Right lobe of liver (tissue), 6 donors: ENCODE measurements at regions not wholly inside any gene's neighbourhood (a gene's known extent, or its start where the extent isn't known, plus 50 kb on each side); places are given as distances from the start of the nearest gene placed in this dataset.

Experiments used
- ATAC-seq, 4 donors: fragments of 200-7000 bp; cut with Tn5 transposase; one replicate each; pipeline ENCODE4 v1.9.1; 2020; ENCODE audit warnings: mild to moderate bottlenecking in 4 of 4, moderate library complexity in 4 of 4
- DNase-seq, 3 donors: peaks; one replicate each; pipeline ENCODE4 v3.0.0-alpha.2; 2020
- H3K27ac ChIP-seq, 3 donors: fragments of 200-600 bp; one replicate each; pipeline ENCODE4 v1.8.0; 2022
- H3K27me3 ChIP-seq, 2 donors: fragments of 200-600 bp; one replicate each; pipeline ENCODE4 v1.8.0; 2022
- H3K36me3 ChIP-seq, 4 donors: fragments of 200-600 bp; sonication (generic) in 1 of 4; one replicate each; pipeline versions ENCODE4 v1.5.1 to v1.8.0; 2017 to 2022; ENCODE audit warnings: control low read depth in 1 of 4
- H3K4me1 ChIP-seq, 4 donors: fragments of 200-600 bp; sonication (generic) in 1 of 4; one replicate each; pipeline versions ENCODE4 v1.5.1 to v1.8.0; 2017 to 2022; ENCODE audit warnings: control low read depth in 1 of 4
- H3K4me3 ChIP-seq, 3 donors: fragments of 200-600 bp; one replicate each; pipeline ENCODE4 v1.8.0; 2022
- H3K9me3 ChIP-seq, 4 donors: fragments of 200-600 bp; sonication (generic) in 1 of 4; one replicate each; pipeline versions ENCODE4 v1.5.1 to v1.8.0; 2017 to 2022; ENCODE audit warnings: control low read depth in 1 of 4
- CTCF ChIP-seq, 4 donors: fragments of 200-600 bp in 3 of 4; fragments of 450-650 bp in 1 of 4; IDR thresholded peaks; one replicate each; pipeline versions ENCODE4 v1.5.1 to v1.8.0; 2016 to 2022; ENCODE audit warnings: antibody characterized with exemption in 4 of 4, mild to moderate bottlenecking in 2 of 4
- POLR2A ChIP-seq: fragments of 450-650 bp; IDR thresholded peaks from one replicate; pipeline ENCODE4 v1.6.1; 2017; ENCODE audit warnings: antibody characterized with exemption, mild to moderate bottlenecking
- WGBS: methylation state at CpG from one replicate; pipeline ENCODE4 v1.1.6; 2018; ENCODE audit warnings: low coverage, low lambda C conversion rate; ENCODE audit not compliant: insufficient coverage; ENCODE audit errors: missing lambda C conversion rate; 5-methylcytosine and 5-hydroxymethylcytosine counted together
- intact Hi-C, 2 donors: fragments of 100-400 bp; cut with DNase I; formaldehyde crosslinking; loops; one replicate each; pipeline versions ENCODE4 v1.11.2 to v1.14.1; 2022
- donor health status: DM: no; HTN: yes; CAD: no.
- donor health status: DM: no; HTN: no; CAD: no.
- donor health status: DM: no; HTN: no; CAD: no.
- donor health status: DM: no; HTN: yes; CAD: no.
- donor health status: DM: no; HTN: yes; CAD: no.

GRCh38 chr3:154973851-154974250 is 106.3 kb upstream of the MME start:
- H3K4me3 ChIP-seq: no peak overlapping the region
- ATAC-seq (no peak), DNase-seq (no peak)
- H3K36me3 ChIP-seq: no peaks in the 10 kb centered on the region
- no peak overlapping the region for H3K27ac ChIP-seq
- no peak for TF ChIP-seq POLR2A
- no peak for TF ChIP-seq CTCF (IDR thresholded peaks at IDR 0.05)
- no peaks in the 10 kb centered on the region for H3K4me1 ChIP-seq
- H3K27me3 ChIP-seq: no peaks in the 10 kb centered on the region
- WGBS: 62% methylated on average over 3 of the region's 3 CpGs
- intact Hi-C loops: no loop called here
- no peaks in the 10 kb centered on the region for H3K9me3 ChIP-seq

GRCh38 chr3:154972951-154973350 is 107.2 kb upstream of the MME start:
- no peaks in the 10 kb centered on the region for H3K27me3 ChIP-seq
- 56% methylated on average over 1 of the region's 1 CpG for WGBS
- H3K27ac ChIP-seq: no peak overlapping the region
- no peaks in the 10 kb centered on the region for H3K9me3 ChIP-seq
- no peaks in the 10 kb centered on the region for H3K36me3 ChIP-seq
- TF ChIP-seq POLR2A (no peak), CTCF (IDR thresholded peaks at IDR 0.05) (no peak)
- intact Hi-C loops: no loop called here
- ATAC-seq (no peak), DNase-seq (no peak)
- no peak overlapping the region for H3K4me3 ChIP-seq
- H3K4me1 ChIP-seq: no peaks in the 10 kb centered on the region

GRCh38 chr3:154971771-154972326 is 108.3 kb upstream of the MME start:
- no peaks in the 10 kb centered on the region for H3K36me3 ChIP-seq
- no peaks in the 10 kb centered on the region for H3K27me3 ChIP-seq
- intact Hi-C loops: no loop called here
- DNase-seq (no peak), ATAC-seq (peak; percentile 24 to 58 (median 40))
- WGBS: 42% methylated on average over 2 of the region's 2 CpGs
- no peak for TF ChIP-seq POLR2A
- no peak for TF ChIP-seq CTCF (IDR thresholded peaks at IDR 0.05)
- H3K4me3 ChIP-seq: no peak overlapping the region
- no peaks in the 10 kb centered on the region for H3K9me3 ChIP-seq
- no peak overlapping the region for H3K27ac ChIP-seq
- H3K4me1 ChIP-seq: no peaks in the 10 kb centered on the region

- H3K9me3 ChIP-seq: no peaks in the 10 kb centered on the region
- no peaks in the 10 kb centered on the region for H3K4me1 ChIP-seq
- no peaks in the 10 kb centered on the region for H3K27me3 ChIP-seq
- WGBS: 74% methylated on average over 7 of the region's 7 CpGs
- TF ChIP-seq CTCF (IDR thresholded peaks at IDR 0.05) (no peak), POLR2A (no peak)
- ATAC-seq: peak in 2 of 4 donors; percentile 18 to 53
- no peak overlapping the region for H3K4me3 ChIP-seq
- intact Hi-C loops: no loop called here
- no peaks in the 10 kb centered on the region for H3K36me3 ChIP-seq
- H3K27ac ChIP-seq: no peak overlapping the region
- DNase-seq: no peak
Measured at GRCh38 chr3:154971341-154971740, 108.8 kb upstream of the MME start.

GRCh38 chr3:154970797-154971196 is 109.3 kb upstream of the MME start:
- Histone ChIP-seq H3K9me3 (no peaks in the 10 kb centered on the region), H3K27me3 (no peaks in the 10 kb centered on the region), H3K36me3 (no peaks in the 10 kb centered on the region), H3K27ac (no peak overlapping the region), H3K4me1 (no peaks in the 10 kb centered on the region), H3K4me3 (no peak overlapping the region)
- DNase-seq (no peak), ATAC-seq (no peak)
- TF ChIP-seq POLR2A: no peak
- no peak for TF ChIP-seq CTCF (IDR thresholded peaks at IDR 0.05)
- intact Hi-C loops: no loop called here
- WGBS: 64% methylated on average over 3 of the region's 3 CpGs
